ENCODE measurements at regions not wholly inside any gene's neighbourhood (a gene's known extent, or its start where the extent isn't known, plus 50 kb on each side); places are given as distances from the start of the nearest gene placed in this dataset.
"Not testable (repeated sequence)": the region's sequence is repeated elsewhere in the genome, so short reads cannot be mapped to it uniquely, and the experiment has no call there.

DNA sequence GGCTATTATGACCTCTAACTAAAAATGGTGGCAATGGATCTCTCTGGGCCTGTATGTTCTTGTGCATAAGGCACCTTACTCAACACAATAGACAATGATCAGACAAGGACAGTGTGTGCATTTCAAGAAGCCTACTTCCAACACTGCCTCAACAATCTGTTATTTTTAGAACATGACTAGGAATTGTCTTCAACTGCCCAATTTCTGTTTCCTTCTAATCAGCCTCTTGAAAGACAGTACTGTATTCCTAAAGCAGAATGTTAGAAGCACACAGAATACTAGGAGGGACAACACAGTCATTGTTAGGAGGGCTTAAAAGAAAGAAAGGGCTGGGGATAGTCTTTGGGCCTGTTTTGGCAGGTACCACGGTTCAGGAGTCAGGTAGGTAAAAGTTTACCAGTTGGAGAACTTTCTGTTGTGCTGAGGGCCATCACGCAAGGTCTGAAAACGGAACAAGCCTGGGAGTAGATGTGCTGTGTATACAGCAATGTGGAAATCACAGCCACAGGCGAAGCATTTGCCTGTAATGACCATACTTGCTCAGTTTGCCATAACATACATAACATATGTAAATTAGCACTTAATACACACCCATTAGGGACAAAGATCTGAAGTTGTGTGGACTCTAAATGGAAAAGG, 100.8 kb upstream of the ATXN3L start:
- DNase-seq: no peak

DNA sequence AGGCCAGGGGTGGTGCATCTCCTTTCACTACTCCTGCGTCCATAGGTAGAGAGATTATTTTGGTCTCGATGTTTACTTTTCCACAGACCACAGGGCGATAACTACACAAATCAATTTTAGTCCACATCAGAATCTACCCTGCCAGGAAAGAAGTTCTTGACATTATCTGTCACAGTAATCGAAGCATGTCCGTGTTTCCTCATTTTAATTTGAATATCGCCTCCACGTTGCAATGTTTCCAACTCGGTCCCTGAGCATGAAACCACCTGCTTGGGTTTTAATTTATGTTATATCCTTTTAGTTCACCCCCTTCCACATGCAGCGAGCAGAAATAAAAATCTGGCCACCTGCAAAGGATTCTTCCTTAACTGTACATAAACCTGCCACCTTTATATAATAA, 100.1 kb upstream of the ATXN3L start:
- DNase-seq: no peak

DNA sequence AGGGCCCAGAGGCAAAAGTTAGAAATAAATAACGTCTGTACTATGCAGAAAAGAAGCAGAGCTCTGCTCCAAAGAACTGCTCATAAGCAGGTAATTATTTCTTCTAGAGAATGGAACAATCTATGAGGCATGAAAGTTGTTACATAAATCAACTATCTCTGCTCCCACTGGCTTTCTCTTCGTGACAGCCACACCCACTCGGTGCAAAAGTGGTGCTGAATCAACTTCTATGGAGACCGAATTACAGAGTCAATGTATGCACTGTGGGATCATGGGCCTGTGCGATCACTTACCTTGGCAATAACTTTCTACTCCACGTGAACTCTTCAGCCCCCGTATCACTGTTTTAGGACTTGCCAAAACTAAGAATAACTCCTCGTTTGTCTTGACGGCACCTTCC, 99.4 kb upstream of the ATXN3L start:
- no peak for DNase-seq

DNA sequence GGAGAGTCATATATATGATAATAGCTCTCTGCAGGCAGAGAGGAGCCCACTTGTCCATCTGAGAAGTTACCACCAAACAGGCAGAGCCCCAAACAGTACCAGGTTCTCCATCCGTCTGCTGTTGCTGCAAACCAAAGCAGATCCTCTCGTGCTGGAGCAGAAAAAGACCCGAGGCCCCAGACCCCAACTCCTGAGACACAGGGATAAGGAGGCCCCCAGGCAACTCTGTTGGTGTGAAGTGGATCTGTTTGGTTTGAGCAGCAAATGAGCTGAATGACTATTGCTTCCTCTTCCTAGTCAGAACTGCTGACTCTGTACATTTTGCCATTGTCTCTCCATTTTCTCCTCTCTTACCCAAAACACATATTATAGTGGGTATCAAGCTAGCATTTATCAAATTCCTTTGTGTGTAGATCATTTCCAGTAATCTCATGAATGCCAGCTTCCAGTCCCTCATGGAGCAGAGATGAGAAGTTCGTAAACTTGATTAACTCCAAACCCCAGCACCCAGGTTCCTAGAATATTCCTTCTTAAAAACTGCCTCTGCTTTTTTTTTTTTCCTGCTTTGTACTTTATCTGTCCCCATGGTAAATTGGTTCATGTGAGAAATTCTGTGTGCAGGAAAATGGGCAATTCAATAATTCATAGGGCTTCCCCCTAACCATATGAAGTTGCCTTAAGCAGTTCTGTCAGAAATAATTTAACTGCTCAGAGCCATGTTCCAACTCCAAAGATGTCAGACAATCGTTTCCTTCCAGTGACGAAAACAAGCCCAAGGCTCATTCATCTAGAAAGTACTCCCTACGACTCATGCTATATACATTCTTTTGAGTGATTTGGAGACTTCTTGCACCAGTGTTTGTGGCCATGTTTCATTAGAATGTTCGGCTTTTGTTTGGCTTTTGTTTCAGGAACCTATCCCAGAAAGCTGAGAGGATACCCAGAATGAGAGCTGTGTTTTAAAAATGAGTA, 98.6 kb upstream of the ATXN3L start:
- DNase-seq: no peak

DNA sequence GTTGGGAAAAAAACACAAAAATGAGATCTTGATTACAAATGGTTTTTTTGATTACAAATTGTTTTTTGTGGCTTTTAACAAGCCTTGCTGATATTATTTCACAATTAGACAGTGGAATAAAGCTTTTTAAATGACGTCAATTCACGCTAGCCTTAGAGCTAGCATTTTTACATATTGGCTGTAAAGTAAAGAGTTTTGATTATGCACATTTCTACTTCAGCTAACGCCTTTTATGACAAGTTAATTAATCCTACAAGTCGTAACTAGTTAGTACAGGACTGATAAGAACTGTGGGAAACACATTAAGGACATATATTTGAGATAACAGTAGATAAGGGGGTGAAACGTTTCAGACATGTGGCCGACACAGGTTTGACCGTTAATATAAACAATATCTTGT, 95.7 kb upstream of the ATXN3L start:
- no peak for DNase-seq

DNA sequence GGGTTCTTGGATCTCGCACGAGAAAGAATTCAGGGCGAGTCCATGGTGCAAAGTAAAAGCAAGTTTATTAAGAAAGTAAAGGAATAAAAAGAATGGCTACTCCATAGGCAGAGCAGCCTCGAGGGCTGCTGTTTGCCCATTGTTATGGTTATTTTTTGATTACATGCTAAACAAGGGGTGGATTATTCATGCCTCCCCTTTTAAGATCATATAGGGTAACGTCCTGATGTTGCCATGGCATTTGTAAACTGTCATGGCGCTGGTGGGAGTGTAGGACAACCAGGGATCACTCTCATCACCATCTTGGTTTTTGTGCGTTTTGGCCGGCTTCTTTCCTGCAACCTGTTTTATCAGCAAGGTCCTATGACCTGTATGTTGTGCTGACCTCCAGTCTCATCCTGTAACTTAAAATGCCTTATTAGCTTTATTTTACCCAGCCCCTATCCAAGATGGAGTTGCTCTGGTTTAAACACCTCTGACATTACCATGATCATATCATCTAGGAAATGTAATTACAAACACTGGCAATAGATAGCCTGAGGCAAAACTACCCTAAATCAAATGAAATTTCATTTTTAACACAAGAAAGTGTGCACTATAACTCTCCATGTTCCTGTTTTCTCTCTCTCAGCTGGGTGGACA, 94.3 kb upstream of the ATXN3L start:
- DNase-seq: no peak

DNA sequence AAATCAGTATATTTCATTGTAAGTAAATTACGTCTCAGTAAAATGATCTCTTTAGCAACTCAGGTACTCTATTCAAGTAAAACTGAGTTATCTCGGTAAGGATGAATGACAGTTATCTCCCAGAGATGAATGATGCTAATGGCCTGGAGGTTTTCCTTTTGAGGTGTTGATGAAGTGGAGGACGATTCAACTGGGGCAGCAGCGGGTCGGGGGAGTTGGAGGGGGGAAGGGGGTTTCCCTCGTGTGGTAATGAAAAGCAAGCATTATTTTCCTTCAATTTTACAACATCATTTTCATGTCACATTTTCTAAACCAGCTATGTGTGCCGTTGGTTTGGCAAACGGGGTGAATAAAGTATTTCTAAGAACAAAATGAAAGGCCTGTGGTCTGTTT, 92.4 kb upstream of the ATXN3L start:
- no peak for DNase-seq

DNA sequence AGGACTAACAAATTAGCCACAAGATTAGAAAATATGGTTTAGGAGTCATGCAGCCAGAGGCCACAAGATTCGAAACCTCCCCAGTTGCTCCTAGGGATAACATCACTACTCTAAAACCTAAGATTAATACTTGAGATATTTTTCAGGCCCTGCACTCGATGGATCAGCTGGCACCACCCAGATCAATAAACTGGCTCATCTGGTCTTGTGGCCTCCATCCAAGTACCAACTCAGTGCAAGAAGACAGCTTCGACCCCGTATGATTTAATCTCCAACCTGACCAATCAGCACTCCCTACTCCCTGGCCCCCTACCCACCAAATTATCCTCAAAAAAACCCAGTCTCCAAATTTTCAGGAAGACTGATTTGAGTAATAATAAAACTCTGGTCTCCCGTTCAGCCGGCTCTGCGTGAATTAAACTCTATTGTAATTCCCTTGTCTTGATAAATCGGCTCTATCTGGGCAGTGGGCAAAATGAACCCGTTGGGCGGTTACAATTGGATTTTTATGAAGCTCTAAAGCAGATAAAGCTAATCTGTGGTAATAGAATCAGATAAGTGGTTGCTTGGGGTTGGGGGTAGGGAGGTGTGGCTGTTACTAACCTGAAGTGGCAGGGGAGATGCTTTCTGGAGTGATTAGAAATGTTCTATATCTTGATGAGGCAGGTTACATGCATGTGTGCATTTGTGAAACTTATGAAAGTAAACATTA, 91.8 kb upstream of the ATXN3L start:
- DNase-seq: no peak

DNA sequence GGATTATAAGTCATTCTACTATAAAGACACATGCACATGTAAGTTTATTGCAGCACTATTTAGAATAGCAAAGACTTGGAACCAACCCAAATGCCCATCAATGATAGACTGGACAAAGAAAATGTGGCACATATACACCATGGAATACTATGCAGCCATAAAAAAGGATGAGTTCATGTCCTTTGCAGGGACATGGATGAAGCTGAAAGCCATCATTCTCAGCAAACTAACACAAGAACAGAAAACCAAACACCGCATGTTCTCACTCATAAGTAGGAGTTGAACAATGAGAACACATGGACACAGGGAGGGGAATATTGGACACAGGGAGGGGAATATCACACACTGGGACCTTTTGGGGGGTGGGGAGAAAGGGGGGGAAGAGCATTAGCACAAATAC, 88.7 kb upstream of the ATXN3L start:
- DNase-seq: not testable (repeated sequence)

DNA sequence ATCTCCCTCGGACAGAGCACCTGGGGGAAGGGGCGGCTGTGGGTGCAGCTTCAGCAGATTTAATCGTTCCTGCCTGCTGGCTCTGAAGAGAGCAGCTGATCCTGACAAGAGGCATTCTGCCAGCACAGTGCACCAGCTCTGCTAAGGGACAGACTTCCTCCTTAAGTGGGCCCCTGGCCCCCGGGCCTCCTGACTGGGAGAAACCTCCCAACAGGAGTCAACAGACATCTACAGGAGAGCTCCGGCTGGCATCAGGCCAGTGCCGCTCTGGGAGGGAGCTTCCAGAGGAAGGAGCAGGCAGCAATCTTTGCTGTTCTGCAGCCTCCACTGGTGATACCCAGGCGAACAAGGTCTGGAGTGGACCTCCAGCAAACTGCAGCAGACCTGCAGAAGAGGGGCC, 84.9 kb upstream of the ATXN3L start:
- not testable (repeated sequence) for DNase-seq

DNA sequence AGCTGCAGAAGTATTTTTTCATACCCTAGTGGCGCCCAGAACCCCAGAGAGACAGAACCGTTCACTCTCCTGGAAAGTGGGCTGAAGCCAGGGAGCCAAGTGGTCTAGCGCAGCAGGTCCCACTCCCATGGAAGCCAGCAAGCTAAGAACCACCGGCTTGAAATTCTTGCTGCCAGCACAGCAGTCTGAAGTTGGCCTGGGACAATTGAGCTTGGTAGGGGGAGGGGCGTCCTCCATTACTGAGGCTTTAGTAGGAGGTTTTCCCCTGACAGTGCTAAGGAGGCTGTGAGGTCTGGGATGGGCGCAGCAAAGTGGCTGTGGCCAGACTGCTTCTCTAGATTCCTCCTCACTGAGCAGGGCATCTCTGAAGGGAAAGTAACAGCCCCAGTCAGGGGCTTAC, 84.5 kb upstream of the ATXN3L start:
- no peak for DNase-seq

DNA sequence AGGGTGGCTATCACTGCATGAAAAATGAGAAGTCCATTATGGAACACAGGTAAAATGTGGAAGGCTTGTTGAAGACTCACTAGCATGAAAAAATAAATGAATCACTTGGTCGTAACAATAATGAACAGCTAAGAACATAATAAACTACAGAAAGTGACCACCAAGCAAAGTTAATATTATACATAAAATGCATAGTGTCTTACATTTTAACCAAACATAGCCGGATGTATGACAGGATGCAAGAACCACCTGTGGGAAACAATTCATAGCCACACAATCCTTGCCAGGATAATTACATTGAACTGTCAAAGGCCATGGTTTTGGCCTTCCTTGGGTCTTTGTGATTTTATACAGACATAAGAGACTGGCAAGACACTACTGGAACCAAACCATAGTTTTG, 81.9 kb upstream of the ATXN3L start:
- no peak for DNase-seq

DNA sequence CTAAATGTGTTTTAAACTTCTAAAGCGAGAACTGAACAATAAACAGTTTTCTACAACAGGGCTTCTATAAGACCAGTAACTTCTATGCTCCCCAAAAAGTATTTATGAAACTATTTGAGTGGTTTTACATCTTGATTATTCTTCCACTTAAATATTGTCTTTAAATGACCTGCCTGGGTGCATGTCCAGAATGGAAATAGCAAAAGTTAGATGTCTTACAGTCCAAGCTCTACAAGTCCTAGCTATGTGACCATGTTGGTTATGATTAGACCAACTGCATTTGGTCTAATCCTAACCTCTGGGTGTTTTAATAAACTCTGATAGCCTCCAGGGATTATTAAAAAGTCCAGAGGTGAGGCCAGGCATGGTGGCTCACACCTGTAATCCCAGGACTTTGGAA, 79.0 kb upstream of the ATXN3L start:
- DNase-seq: no peak

DNA sequence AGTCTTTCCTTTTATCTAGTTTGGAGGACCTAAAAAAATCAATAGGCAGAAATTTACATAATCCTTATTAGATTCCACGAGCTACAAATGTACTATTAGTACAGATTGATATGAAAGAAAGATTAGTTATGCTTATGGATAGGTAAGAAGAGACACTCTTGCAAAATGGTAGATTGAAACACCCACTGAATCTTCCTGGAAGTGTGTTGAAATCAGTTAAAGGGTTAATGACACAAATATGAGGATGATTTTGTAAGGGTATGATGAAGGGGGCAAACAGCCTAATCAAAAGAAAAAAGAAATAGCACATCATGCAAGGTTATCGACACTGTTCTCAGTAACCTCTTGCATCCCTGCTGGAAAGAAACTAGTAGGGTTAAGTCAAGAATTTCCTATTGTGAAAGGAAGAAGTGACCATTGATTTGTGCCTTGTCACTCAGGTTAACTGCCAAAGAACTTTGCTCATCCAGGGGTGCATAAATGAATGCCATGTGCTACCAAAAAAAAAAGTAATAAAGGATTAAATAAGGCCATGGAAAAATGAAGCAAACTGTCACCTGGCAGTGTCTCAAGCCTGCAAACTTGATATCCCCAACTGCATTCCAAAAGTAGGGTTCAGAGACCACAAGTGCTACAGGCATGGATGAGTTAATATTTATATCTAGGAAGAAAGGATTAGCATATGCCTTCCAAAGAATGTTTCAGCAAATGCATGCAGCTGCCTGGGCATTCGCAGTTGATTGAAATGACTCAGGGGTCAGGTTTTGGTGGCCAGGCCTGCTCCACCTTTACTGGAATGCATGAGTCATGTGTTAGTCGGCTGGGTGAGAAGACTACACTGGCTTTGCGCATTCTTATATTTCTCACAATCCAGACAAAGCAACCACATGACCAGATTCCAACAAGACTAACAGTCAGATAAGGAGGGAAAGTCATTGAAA, 78.3 kb upstream of the ATXN3L start:
- DNase-seq: no peak

DNA sequence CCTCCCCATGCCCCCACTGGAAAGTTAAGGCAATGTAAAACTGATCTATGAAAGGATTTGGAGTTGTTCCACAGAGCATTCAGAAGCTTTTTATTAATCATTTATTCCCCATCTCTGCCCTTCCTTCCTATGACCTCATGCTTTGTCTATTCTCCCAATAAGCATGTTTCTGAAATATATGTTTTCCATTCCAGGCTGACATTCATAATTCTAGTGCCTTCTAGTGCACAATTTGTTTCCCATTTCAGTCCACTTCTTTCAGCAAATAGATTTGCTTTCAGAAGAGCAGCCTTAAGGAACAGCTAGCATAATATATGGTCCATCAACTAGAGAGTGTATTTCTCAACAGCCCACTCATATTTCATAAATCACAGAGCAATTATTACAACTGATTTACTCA, 77.1 kb upstream of the ATXN3L start:
- no peak for DNase-seq

DNA sequence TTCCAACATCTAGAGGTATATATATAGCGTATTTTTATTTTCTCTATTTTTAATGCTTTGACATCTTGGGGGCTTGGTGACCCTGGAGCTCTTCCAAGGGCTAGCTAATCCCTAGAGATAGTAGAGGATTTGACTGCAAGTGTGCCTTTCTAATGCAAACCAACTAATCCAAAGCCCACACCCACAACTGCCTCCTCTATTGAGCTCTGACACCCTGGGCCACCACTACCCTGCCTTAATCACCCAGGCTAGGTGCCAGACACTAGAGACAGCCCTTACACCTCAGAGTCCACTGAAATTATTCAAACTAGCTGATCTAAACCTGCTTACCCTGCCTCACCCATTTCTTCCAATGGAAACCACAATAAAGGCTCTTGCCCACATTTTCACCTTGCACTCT, 69.6 kb upstream of the ATXN3L start:
- no peak for DNase-seq

DNA sequence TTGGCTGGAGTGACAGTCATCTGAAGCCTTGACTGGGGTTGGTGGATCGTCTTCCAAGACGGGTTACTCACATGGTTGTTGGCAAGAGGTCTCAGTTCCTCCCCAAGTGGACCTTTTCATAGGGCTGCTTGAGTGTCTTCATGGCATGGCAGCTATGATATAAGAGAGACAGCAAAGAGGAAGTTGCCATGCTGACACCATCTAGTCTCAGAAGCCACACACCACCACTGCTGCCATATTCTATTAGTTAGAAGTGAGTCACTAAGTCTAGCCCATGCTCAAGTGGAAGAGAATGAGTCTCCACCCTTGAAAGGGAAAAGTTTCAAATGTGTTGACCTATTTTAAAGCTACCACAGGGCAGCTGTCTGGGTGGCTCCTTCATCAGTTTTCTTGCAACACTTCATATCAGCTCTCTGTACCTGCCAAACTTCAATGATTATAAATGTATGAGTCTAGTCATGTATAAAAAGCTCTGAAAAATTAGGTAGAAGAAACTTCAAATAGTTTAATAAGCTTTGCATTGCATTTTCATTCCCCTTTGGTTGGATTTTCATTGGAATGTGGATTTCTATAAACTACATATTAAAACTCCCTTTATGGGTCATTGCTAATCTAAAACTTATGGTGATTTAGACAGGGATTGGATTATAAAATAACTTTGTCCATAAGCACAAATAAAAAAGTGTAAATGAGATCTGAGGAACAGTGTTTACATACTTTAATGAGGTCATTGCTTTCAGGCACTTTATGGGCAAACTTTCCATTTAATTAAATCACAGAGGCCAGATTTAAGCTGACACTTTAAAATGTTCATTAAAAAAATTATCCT, 68.0 kb upstream of the ATXN3L start:
- no peak for DNase-seq

DNA sequence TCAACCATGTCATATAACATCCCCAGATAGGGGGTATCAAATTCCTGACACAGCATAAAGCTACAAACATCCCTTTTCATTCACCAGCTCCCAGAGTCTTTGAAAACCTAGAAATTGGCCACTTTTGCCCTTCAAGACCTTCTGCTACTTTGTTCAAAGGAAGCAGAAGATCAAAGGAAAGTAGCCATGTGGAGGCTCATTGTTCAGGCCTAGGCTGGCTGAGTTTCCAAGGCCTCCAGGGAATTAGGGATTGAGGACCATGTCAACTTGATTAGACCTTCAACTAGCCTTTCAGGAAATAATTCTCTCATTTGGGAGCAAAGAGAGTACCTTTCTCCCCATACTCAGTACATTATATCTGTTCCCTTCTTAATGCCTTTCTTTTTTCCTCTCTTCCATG, 66.8 kb upstream of the ATXN3L start:
- DNase-seq: no peak

DNA sequence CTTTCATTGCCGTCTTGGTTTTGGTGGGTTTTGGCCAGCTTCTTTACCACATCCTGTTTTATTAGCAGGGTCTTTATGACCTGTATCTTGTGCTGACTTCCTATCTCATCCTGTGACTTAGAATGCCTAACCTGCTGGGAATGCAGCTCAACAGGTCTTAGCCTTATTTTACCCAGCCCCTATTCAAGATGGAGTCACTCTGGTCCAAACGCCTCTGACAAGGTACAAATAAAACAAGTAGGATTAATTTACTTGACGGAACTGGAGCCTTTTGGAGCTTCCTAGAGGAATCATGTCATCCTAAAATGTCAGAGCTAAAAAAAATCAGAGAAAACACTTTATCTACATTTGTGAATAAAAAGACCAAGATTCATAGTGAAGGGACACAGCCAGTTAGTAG, 66.2 kb upstream of the ATXN3L start:
- no peak for DNase-seq

DNA sequence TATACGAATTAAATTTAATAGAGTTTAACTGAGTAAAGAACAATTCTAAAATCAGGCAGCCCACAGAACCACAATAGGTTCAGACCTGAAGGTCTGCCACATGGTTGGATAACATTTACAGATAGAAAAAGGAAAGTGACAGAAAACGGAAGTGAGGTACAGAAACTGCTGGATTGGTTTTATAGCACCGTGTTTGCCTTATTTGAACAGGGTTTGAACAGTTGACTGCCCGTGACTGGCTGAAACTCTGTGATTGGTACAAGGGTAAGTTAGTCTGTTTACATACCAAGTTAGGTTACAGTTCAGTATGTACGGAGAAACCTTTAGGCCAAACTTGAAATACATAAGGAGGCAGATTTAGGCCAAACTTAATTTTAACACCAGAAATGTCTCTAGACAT, 64.1 kb upstream of the ATXN3L start:
- no peak for DNase-seq

DNA sequence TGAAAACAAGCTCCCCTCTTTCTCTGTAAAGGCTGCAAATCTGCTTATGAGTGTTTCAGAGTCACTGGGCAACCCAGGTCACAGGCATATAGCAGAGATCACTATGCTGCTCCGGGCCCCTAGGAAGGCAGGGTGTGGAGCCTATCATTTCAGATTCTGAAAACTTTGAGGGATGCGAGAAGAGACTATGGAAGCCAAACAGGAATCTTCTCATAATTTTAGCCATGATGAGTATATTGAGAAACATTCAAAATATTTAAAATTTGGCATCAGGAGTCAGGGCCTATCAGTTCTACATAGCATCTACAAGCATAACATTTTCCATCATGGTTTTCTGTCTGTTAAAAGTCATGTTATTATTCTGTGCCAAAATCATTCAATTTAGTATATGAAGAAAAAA, 61.7 kb upstream of the ATXN3L start:
- DNase-seq: no peak
